ENCODE measurements at regions not wholly inside any gene's neighbourhood (a gene's known extent, or its start where the extent isn't known, plus 50 kb on each side); places are given as distances from the start of the nearest gene placed in this dataset.

- no peak for DNase-seq
Observed at GRCh38 chr4:180103794-180104193, 2139.4 kb upstream of the TENM3 start.

GRCh38 chr4:180105362-180105761 is 2137.8 kb upstream of the TENM3 start:
- no peak for DNase-seq

- DNase-seq, result no peak
Observed at GRCh38 chr4:180106122-180106521, 2137.1 kb upstream of the TENM3 start.

- no peak for DNase-seq
Observed at GRCh38 chr4:180106997-180107396, 2136.2 kb upstream of the TENM3 start.

- DNase-seq, result no peak
Observed at GRCh38 chr4:180116840-180117239, 2126.4 kb upstream of the TENM3 start.

- DNase-seq, result no peak
Observed at GRCh38 chr4:180120068-180120467, 2123.1 kb upstream of the TENM3 start.

- peak; percentile 21 for DNase-seq
Observed at GRCh38 chr4:180134091-180134866, 2108.9 kb upstream of the TENM3 start.

- no peak for DNase-seq
Observed at GRCh38 chr4:180141734-180142133, 2101.5 kb upstream of the TENM3 start.

- DNase-seq, result no peak
Observed at GRCh38 chr4:180148737-180149136, 2094.5 kb upstream of the TENM3 start.

- DNase-seq, result no peak
Observed at GRCh38 chr4:180150818-180151217, 2092.4 kb upstream of the TENM3 start.

GRCh38 chr4:180152831-180153230 is 2090.4 kb upstream of the TENM3 start:
- DNase-seq, result no peak

- no peak for DNase-seq
Observed at GRCh38 chr4:180153587-180153986, 2089.6 kb upstream of the TENM3 start.

GRCh38 chr4:180156684-180157083 is 2086.5 kb upstream of the TENM3 start:
- DNase-seq, result no peak

GRCh38 chr4:180160195-180160983 is 2082.8 kb upstream of the TENM3 start:
- DNase-seq, result no peak

- no peak for DNase-seq
Observed at GRCh38 chr4:180164799-180165198, 2078.4 kb upstream of the TENM3 start.

GRCh38 chr4:180169394-180169793 is 2073.8 kb upstream of the TENM3 start:
- no peak for DNase-seq

- no peak for DNase-seq
Observed at GRCh38 chr4:180169966-180170365, 2073.2 kb upstream of the TENM3 start.

GRCh38 chr4:180179146-180179545 is 2064.1 kb upstream of the TENM3 start:
- no peak for DNase-seq

- no peak for DNase-seq
Observed at GRCh38 chr4:180189666-180190065, 2053.5 kb upstream of the TENM3 start.

GRCh38 chr4:180190382-180190781 is 2052.8 kb upstream of the TENM3 start:
- DNase-seq, result no peak

GRCh38 chr4:180197471-180197870 is 2045.7 kb upstream of the TENM3 start:
- no peak for DNase-seq

GRCh38 chr4:180203349-180203748 is 2039.9 kb upstream of the TENM3 start:
- DNase-seq, result no peak

- DNase-seq, result no peak
Observed at GRCh38 chr4:180205276-180205675, 2037.9 kb upstream of the TENM3 start.

GRCh38 chr4:180207921-180208320 is 2035.3 kb upstream of the TENM3 start:
- DNase-seq, result no peak
